Breast epithelium (tissue), 3 donors: ENCODE measurements at regions not wholly inside any gene's neighbourhood (a gene's known extent, or its start where the extent isn't known, plus 50 kb on each side); places are given as distances from the start of the nearest gene placed in this dataset.

Source experiments
- POLR2A ChIP-seq: fragments of 450-650 bp; IDR thresholded peaks from one replicate; pipeline ENCODE4 v1.6.1; 2016; ENCODE audit warnings: antibody characterized with exemption, mild to moderate bottlenecking, moderate library complexity
- TF ChIP-seq, protein P1 (sequence below), 3 donors: fragments of 450-650 bp; IDR thresholded peaks; one replicate each; pipeline ENCODE4 v1.5.1; 2016 to 2017; ENCODE audit warnings: antibody characterized with exemption in 3 of 3, mild to moderate bottlenecking in 3 of 3, moderate library complexity in 3 of 3

DNA sequence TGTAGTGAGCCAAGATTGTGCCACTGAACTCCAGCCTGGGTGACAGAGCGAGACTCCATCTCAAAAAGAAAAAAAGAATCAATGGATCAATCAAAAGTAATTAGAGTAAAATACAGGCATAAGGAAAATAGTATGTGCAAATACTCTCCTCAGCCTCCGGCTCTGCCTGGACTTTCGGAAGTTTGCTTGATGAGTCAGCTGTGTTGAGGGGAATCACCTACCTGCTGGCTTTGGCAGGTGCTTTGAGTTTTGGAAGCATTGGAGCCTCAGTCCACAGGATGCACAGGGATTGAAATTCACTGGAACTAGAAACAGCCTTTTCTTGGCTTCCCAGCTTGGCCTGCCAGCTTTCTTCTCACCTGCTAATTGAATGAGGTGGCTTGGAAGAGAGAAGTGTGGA lies 268.2 kb downstream of the PCNX1 start:
- TF ChIP-seq, protein P1, sequence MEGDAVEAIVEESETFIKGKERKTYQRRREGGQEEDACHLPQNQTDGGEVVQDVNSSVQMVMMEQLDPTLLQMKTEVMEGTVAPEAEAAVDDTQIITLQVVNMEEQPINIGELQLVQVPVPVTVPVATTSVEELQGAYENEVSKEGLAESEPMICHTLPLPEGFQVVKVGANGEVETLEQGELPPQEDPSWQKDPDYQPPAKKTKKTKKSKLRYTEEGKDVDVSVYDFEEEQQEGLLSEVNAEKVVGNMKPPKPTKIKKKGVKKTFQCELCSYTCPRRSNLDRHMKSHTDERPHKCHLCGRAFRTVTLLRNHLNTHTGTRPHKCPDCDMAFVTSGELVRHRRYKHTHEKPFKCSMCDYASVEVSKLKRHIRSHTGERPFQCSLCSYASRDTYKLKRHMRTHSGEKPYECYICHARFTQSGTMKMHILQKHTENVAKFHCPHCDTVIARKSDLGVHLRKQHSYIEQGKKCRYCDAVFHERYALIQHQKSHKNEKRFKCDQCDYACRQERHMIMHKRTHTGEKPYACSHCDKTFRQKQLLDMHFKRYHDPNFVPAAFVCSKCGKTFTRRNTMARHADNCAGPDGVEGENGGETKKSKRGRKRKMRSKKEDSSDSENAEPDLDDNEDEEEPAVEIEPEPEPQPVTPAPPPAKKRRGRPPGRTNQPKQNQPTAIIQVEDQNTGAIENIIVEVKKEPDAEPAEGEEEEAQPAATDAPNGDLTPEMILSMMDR (IDR thresholded peaks at IDR 0.05) = no peak
- TF ChIP-seq POLR2A = no peak
